H9 (cell line): ENCODE measurements at regions not wholly inside any gene's neighbourhood (a gene's known extent, or its start where the extent isn't known, plus 50 kb on each side); places are given as distances from the start of the nearest gene placed in this dataset.

Source experiments
- DNase-seq: peaks from one replicate; pipeline ENCODE4 v3.0.0-alpha.2; 2017
- H2AFZ ChIP-seq: one replicate; pipeline ENCODE4 v1.6.1; 2013; ENCODE audit warnings: mild to moderate bottlenecking, low read length, control low read depth, moderate library complexity
- H2AK5ac ChIP-seq: 2 replicates; pipeline ENCODE4 v1.6.1; 2013; ENCODE audit warnings: low read length, control low read depth, mixed read lengths; ENCODE audit not compliant: insufficient read length
- H2BK120ac ChIP-seq: one replicate; pipeline ENCODE4 v1.6.1; 2013; ENCODE audit warnings: low read depth, mild to moderate bottlenecking, low read length, control low read depth, inconsistent platforms; ENCODE audit not compliant: poor library complexity, severe bottlenecking
- H2BK12ac ChIP-seq: 2 replicates; pipeline ENCODE4 v1.6.1; 2013; ENCODE audit warnings: low read length, control low read depth, mixed read lengths, low read depth; ENCODE audit not compliant: insufficient read length
- H2BK15ac ChIP-seq: 2 replicates; pipeline ENCODE4 v1.6.1; 2013; ENCODE audit warnings: low read depth, low read length, control low read depth
- H2BK20ac ChIP-seq: one replicate; pipeline ENCODE4 v1.6.1; 2013; ENCODE audit warnings: low read depth, mild to moderate bottlenecking, low read length, control low read depth, inconsistent platforms; ENCODE audit not compliant: poor library complexity, severe bottlenecking
- H2BK5ac ChIP-seq: 2 replicates; pipeline ENCODE4 v1.6.1; 2013; ENCODE audit warnings: low read length, control low read depth, mixed read lengths; ENCODE audit not compliant: insufficient read length
- H3K14ac ChIP-seq: 2 replicates; pipeline ENCODE4 v1.6.1; 2013; ENCODE audit warnings: low read length, control low read depth; ENCODE audit not compliant: insufficient read depth
- H3K18ac ChIP-seq: 2 replicates; pipeline ENCODE4 v1.6.1; 2013; ENCODE audit warnings: low read depth, mild to moderate bottlenecking, mixed read lengths, low read length, control low read depth; ENCODE audit not compliant: insufficient read length
- H3K23ac ChIP-seq: 2 replicates; pipeline ENCODE4 v1.6.1; 2013; ENCODE audit warnings: low read length, control low read depth, mixed read lengths, low read depth; ENCODE audit not compliant: insufficient read length
- H3K23me2 ChIP-seq: 2 replicates; pipeline ENCODE4 v1.6.1; 2013; ENCODE audit warnings: low read depth, mild to moderate bottlenecking, mixed read lengths, low read length, control low read depth; ENCODE audit not compliant: insufficient read length, poor library complexity, severe bottlenecking
- H3K27ac ChIP-seq: 2 replicates; pipeline ENCODE4 v1.5.1; 2013; ENCODE audit warnings: low read length, control low read depth, mixed read lengths, low read depth; ENCODE audit not compliant: insufficient read length
- H3K27me3 ChIP-seq: 2 replicates; pipeline ENCODE4 v1.6.1; 2013; ENCODE audit warnings: low read length, control low read depth, inconsistent platforms; ENCODE audit not compliant: insufficient read depth
- H3K4ac ChIP-seq: 2 replicates; pipeline ENCODE4 v1.6.1; 2013; ENCODE audit warnings: low read depth, mild to moderate bottlenecking, control low read depth, inconsistent platforms, low read length, moderate library complexity
- H3K4me1 ChIP-seq: 2 replicates; pipeline ENCODE4 v1.6.1; 2013; ENCODE audit warnings: low read length, control low read depth, inconsistent platforms; ENCODE audit not compliant: insufficient read depth
- H3K4me2 ChIP-seq: 2 replicates; pipeline ENCODE4 v1.6.1; 2013; ENCODE audit warnings: low read length, control low read depth, mixed read lengths; ENCODE audit not compliant: insufficient read length, insufficient read depth
- H3K56ac ChIP-seq: 2 replicates; pipeline ENCODE4 v1.6.1; 2013; ENCODE audit warnings: low read depth, mild to moderate bottlenecking, mixed read lengths, low read length, control low read depth; ENCODE audit not compliant: insufficient read length
- H3K79me1 ChIP-seq: 2 replicates; pipeline ENCODE4 v1.6.1; 2013; ENCODE audit warnings: low read depth, mild to moderate bottlenecking, moderate library complexity, low read length, control low read depth, inconsistent platforms; ENCODE audit not compliant: insufficient read depth, poor library complexity, severe bottlenecking
- H3K79me2 ChIP-seq: 2 replicates; pipeline ENCODE4 v1.6.1; 2013; ENCODE audit warnings: low read length, control low read depth, inconsistent platforms; ENCODE audit not compliant: insufficient read depth
- H3K9ac ChIP-seq: 2 replicates; pipeline ENCODE4 v1.6.1; 2013; ENCODE audit warnings: low read length, control low read depth, mixed read lengths; ENCODE audit not compliant: insufficient read length; ENCODE audit errors: extremely low read depth
- H3K9me3 ChIP-seq: one replicate; pipeline ENCODE4 v1.6.1; 2013; ENCODE audit warnings: low read depth, low read length, inconsistent platforms; ENCODE audit not compliant: control insufficient read depth
- H3T11ph ChIP-seq: one replicate; pipeline ENCODE4 v1.6.1; 2013; ENCODE audit warnings: mild to moderate bottlenecking, low read length, control low read depth, inconsistent platforms
- H4K20me1 ChIP-seq: one replicate; pipeline ENCODE4 v1.6.1; 2013; ENCODE audit not compliant: control insufficient read depth, insufficient read length, insufficient read depth
- H4K5ac ChIP-seq: 2 replicates; pipeline ENCODE4 v1.6.1; 2013; ENCODE audit warnings: low read depth, mild to moderate bottlenecking, mixed read lengths, low read length, control low read depth; ENCODE audit not compliant: insufficient read length
- H4K8ac ChIP-seq: replicated peaks from 2 replicates; pipeline ENCODE4 v1.6.1; 2013; ENCODE audit warnings: low read length, control low read depth, mixed read lengths, low read depth; ENCODE audit not compliant: insufficient read length
- H4K91ac ChIP-seq: 2 replicates; pipeline ENCODE4 v1.6.1; 2013; ENCODE audit warnings: low read depth, mild to moderate bottlenecking, moderate library complexity, mixed read lengths, low read length, control low read depth; ENCODE audit not compliant: insufficient read length
- H3K27ac Mint-ChIP-seq, 3 experiments: 2 replicates in 2 of 3; 3 replicates in 1 of 3; pipeline ENCODE4 v1.8.0; 2020 to 2021; ENCODE audit warnings: mixed read lengths in 3 of 3, mild to moderate bottlenecking in 1 of 3, moderate library complexity in 1 of 3
- H3K27me3 Mint-ChIP-seq: 2 replicates; pipeline ENCODE4 v1.8.0; 2021; ENCODE audit warnings: low read depth, mild to moderate bottlenecking, moderate library complexity, mixed read lengths
- H3K36me3 Mint-ChIP-seq, 3 experiments: 2 replicates in 2 of 3; 3 replicates in 1 of 3; pipeline ENCODE4 v1.8.0; 2020 to 2021; ENCODE audit warnings: low read depth in 3 of 3, mixed read lengths in 3 of 3; ENCODE audit not compliant: insufficient read depth in 1 of 3
- H3K4me1 Mint-ChIP-seq, 2 experiments: 2 replicates each; pipeline ENCODE4 v1.8.0; 2020; ENCODE audit warnings: mixed read lengths in 2 of 2
- H3K4me3 Mint-ChIP-seq, 2 experiments: 2 replicates in 1 of 2; 3 replicates in 1 of 2; pipeline ENCODE4 v1.8.0; 2020 to 2021; ENCODE audit warnings: mild to moderate bottlenecking in 2 of 2, mixed read lengths in 2 of 2, moderate library complexity in 1 of 2
- H3K9me3 Mint-ChIP-seq, 2 experiments: 2 replicates in 1 of 2; 3 replicates in 1 of 2; pipeline ENCODE4 v1.8.0; 2020; ENCODE audit warnings: mild to moderate bottlenecking in 2 of 2, mixed read lengths in 2 of 2, moderate library complexity in 1 of 2
- CTCF ChIP-seq: fragments of 200-600 bp; sonication (generic); conservative IDR thresholded peaks from 3 replicates; pipeline ENCODE4 v1.8.0; 2021; ENCODE audit warnings: antibody characterized with exemption, mild to moderate bottlenecking

GRCh38 chr17:34169496-34169895 is 85.6 kb upstream of the CCL2 start:
- no peak overlapping the region for H3K4ac ChIP-seq
- H3K9me3 ChIP-seq = no peaks in the 10 kb centered on the region
- peaks cover 0 to 9% (median 7%) of the 10 kb centered on the region in 3 experiments; a peak in 4 of 7 replicates for H3K36me3 Mint-ChIP-seq
- H4K20me1 ChIP-seq = no peaks in the 10 kb centered on the region
- no peak overlapping the region for H3K14ac ChIP-seq
- H4K8ac ChIP-seq = no peak overlapping the region
- H3K79me1 ChIP-seq = no peaks in the 10 kb centered on the region
- H3K9ac ChIP-seq = no peak overlapping the region
- H2BK12ac ChIP-seq = no peak overlapping the region
- TF ChIP-seq CTCF = no peak
- H3K4me2 ChIP-seq = no peak overlapping the region
- H3K23me2 ChIP-seq = no peaks in the 10 kb centered on the region
- no peak overlapping the region for H3T11ph ChIP-seq
- H4K91ac ChIP-seq = no peak overlapping the region
- no peak overlapping the region for H2BK5ac ChIP-seq
- no peaks in the 10 kb centered on the region for H3K79me2 ChIP-seq
- H2BK120ac ChIP-seq = no peak overlapping the region
- H3K9me3 Mint-ChIP-seq = peaks cover 9 to 13% of the 10 kb centered on the region in 2 experiments
- no peak overlapping the region for H2AFZ ChIP-seq
- H4K5ac ChIP-seq = no peak overlapping the region
- no peaks in the 10 kb centered on the region for H3K27me3 ChIP-seq
- no peak overlapping the region for H3K27ac Mint-ChIP-seq
- no peaks in the 10 kb centered on the region for H3K4me1 ChIP-seq
- no peaks in the 10 kb centered on the region for H3K27me3 Mint-ChIP-seq
- no peak overlapping the region for H3K56ac ChIP-seq
- no peak overlapping the region for H3K18ac ChIP-seq
- no peak overlapping the region for H3K27ac ChIP-seq
- H3K4me3 Mint-ChIP-seq = no peak overlapping the region
- no peak overlapping the region for H3K23ac ChIP-seq
- H2BK15ac ChIP-seq = no peak overlapping the region
- H3K4me1 Mint-ChIP-seq = peaks cover 5% of the 10 kb centered on the region in 2 experiments; a peak in 3 of 4 replicates
- no peak for DNase-seq
- H2AK5ac ChIP-seq = no peak overlapping the region
- no peak overlapping the region for H2BK20ac ChIP-seq
